ENCODE measurements at regions not wholly inside any gene's neighbourhood (a gene's known extent, or its start where the extent isn't known, plus 50 kb on each side); places are given as distances from the start of the nearest gene placed in this dataset.

DNA sequence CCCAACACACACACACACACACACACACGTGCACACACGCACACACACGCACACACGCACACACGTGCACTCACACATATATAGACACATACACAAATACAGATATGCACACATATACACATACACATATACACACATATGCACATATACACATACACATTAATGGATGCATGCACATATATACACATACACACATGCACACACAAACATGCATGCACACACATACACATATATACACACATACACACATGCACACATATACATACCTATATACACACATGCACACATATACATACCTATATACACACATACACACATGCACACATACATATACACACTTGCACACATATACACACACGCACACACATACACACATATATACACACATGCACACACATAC, 312.4 kb upstream of the PFKP start:
- Histone ChIP-seq H3K4me3 (ENCODE audit: low read depth, low read length) (no peak overlapping the region), H3K27ac (ENCODE audit: extremely low read depth, low read depth, low read length) (no peak overlapping the region), H3K36me3 (ENCODE audit: control insufficient read depth in 2 of 2, insufficient read depth in 1 of 2, low read length in 2 of 2) (no peaks in the 10 kb centered on the region), H3K4me1 (ENCODE audit: control insufficient read depth, insufficient read depth, low read length) (no peaks in the 10 kb centered on the region), H3K9me3 (ENCODE audit: control insufficient read depth, insufficient read depth, low read depth, low read length) (no peaks in the 10 kb centered on the region)
- POLR2A ChIA-PET: no interaction called here
- CTCF ChIA-PET: no interaction called here
- TF ChIP-seq ZSCAN4 (tag by site-specific recombination; IDR thresholded peaks at IDR 0.05) (peak; percentile 73), KLF8 (tag by site-specific recombination; IDR thresholded peaks at IDR 0.05) (no peak), ZNF621 (tag by site-specific recombination; IDR thresholded peaks at IDR 0.05) (no peak)
- TF ChIP-seq, protein P1, sequence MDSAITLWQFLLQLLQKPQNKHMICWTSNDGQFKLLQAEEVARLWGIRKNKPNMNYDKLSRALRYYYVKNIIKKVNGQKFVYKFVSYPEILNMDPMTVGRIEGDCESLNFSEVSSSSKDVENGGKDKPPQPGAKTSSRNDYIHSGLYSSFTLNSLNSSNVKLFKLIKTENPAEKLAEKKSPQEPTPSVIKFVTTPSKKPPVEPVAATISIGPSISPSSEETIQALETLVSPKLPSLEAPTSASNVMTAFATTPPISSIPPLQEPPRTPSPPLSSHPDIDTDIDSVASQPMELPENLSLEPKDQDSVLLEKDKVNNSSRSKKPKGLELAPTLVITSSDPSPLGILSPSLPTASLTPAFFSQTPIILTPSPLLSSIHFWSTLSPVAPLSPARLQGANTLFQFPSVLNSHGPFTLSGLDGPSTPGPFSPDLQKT (IDR thresholded peaks at IDR 0.05; ENCODE audit: borderline replicate concordance, low read depth, low read length): no peak

DNA sequence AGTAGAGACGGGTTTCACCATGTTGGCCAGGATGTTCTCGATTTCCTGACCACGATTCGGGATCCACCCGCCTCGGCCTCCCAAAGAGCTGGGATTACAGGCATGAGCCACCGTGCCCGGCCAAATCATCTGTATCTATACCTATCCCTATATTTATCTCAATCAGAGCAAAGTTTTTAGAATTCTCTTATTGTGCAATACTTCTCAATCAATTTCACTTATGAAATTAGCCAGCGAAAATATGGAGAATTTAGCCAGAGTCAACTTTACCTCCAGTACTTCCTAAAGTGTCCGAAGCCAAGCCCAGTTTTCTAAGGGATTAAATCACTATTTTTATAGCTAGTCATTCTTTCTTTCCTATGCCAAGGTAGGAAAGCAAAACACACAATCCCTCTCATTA, 319.1 kb upstream of the PFKP start:
- CTCF ChIA-PET: interaction anchor here (0.6 kb wide), 1 partner anchor 511 kb away, joined by 3 read pairs; no protein-coding TSS in a partner anchor
- no peak overlapping the region for H3K27ac ChIP-seq (ENCODE audit: extremely low read depth, low read depth, low read length)
- H3K36me3 ChIP-seq (ENCODE audit: control insufficient read depth in 2 of 2, insufficient read depth in 1 of 2, low read length in 2 of 2): no peaks in the 10 kb centered on the region
- POLR2A ChIA-PET: no interaction called here
- H3K4me1 ChIP-seq (ENCODE audit: control insufficient read depth, insufficient read depth, low read length): no peaks in the 10 kb centered on the region
- no peak for TF ChIP-seq PRDM1 (tag by site-specific recombination; IDR thresholded peaks at IDR 0.05)
- TF ChIP-seq SP2 (tag by site-specific recombination; IDR thresholded peaks at IDR 0.05): no peak
- TF ChIP-seq GLI2 (tag by site-specific recombination; IDR thresholded peaks at IDR 0.05; ENCODE audit: borderline replicate concordance, low read depth): no peak
- H3K4me3 ChIP-seq (ENCODE audit: low read depth, low read length): no peak overlapping the region
- H3K9me3 ChIP-seq (ENCODE audit: control insufficient read depth, insufficient read depth, low read depth, low read length): no peaks in the 10 kb centered on the region

- ChIA-PET CTCF (no interaction called here), POLR2A (no interaction called here)
- Histone ChIP-seq H3K36me3 (ENCODE audit: control insufficient read depth in 2 of 2, insufficient read depth in 1 of 2, low read length in 2 of 2) (no peaks in the 10 kb centered on the region), H3K4me1 (ENCODE audit: control insufficient read depth, insufficient read depth, low read length) (no peaks in the 10 kb centered on the region), H3K9me3 (ENCODE audit: control insufficient read depth, insufficient read depth, low read depth, low read length) (no peaks in the 10 kb centered on the region), H3K4me3 (ENCODE audit: low read depth, low read length) (no peak overlapping the region), H3K27ac (ENCODE audit: extremely low read depth, low read depth, low read length) (no peak overlapping the region)
- TF ChIP-seq ZNF266 (tag by site-specific recombination; IDR thresholded peaks at IDR 0.05; ENCODE audit: low read depth): no peak
- 0 out of 2 replicates have a peak, but pooled peaks have one; percentile 7 for TF ChIP-seq ATF2 (tag by site-specific recombination; IDR thresholded peaks at IDR 0.05; ENCODE audit: low read depth)
Measured at GRCh38 chr10:2746638-2747037, 320.7 kb upstream of the PFKP start.

DNA sequence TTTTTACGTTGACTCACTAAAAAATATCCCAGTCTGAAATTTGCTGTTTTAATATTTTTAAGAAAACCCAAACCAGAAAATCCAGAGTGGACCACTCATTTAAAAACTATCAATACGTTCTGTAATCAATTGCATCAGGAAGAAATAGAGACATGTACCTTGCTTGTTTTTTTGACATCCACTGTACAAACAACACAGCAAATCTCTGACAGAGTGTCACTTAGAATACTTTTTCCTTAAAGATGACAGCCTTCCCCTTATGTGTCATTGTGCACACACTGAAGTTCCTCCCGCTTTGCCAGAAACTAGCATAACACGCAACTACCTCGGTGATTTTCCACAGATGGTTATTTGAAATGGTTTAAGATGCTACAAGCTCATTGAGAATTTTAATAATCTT, 321.7 kb upstream of the PFKP start:
- ChIA-PET CTCF (no interaction called here), POLR2A (no interaction called here)
- H3K36me3 ChIP-seq (ENCODE audit: control insufficient read depth in 2 of 2, insufficient read depth in 1 of 2, low read length in 2 of 2): no peaks in the 10 kb centered on the region
- no peak overlapping the region for H3K4me3 ChIP-seq (ENCODE audit: low read depth, low read length)
- H3K27ac ChIP-seq (ENCODE audit: extremely low read depth, low read depth, low read length): no peak overlapping the region
- H3K9me3 ChIP-seq (ENCODE audit: control insufficient read depth, insufficient read depth, low read depth, low read length): no peaks in the 10 kb centered on the region
- no peaks in the 10 kb centered on the region for H3K4me1 ChIP-seq (ENCODE audit: control insufficient read depth, insufficient read depth, low read length)
- TF ChIP-seq ZNF366 (tag by site-specific recombination; conservative IDR thresholded peaks at IDR 0.05): no peak
- TF ChIP-seq ZNF433 (tag by site-specific recombination; IDR thresholded peaks at IDR 0.05; ENCODE audit: low read depth): no peak
- TF ChIP-seq ZNF585B (tag by site-specific recombination; IDR thresholded peaks at IDR 0.05): no peak
- TF ChIP-seq EGR2 (tag by site-specific recombination; IDR thresholded peaks at IDR 0.05; ENCODE audit: low read depth): no peak
- TF ChIP-seq ZNF157 (tag by site-specific recombination; IDR thresholded peaks at IDR 0.05): no peak
- no peak for TF ChIP-seq ZNF121 (tag by site-specific recombination; IDR thresholded peaks at IDR 0.05)
- TF ChIP-seq, protein P2, sequence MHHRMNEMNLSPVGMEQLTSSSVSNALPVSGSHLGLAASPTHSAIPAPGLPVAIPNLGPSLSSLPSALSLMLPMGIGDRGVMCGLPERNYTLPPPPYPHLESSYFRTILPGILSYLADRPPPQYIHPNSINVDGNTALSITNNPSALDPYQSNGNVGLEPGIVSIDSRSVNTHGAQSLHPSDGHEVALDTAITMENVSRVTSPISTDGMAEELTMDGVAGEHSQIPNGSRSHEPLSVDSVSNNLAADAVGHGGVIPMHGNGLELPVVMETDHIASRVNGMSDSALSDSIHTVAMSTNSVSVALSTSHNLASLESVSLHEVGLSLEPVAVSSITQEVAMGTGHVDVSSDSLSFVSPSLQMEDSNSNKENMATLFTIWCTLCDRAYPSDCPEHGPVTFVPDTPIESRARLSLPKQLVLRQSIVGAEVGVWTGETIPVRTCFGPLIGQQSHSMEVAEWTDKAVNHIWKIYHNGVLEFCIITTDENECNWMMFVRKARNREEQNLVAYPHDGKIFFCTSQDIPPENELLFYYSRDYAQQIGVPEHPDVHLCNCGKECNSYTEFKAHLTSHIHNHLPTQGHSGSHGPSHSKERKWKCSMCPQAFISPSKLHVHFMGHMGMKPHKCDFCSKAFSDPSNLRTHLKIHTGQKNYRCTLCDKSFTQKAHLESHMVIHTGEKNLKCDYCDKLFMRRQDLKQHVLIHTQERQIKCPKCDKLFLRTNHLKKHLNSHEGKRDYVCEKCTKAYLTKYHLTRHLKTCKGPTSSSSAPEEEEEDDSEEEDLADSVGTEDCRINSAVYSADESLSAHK (tag by site-specific recombination; IDR thresholded peaks at IDR 0.05): no peak
- no peak for TF ChIP-seq ZNF23 (tag by site-specific recombination; IDR thresholded peaks at IDR 0.05; ENCODE audit: borderline replicate concordance)
- TF ChIP-seq, protein P1 (IDR thresholded peaks at IDR 0.05; ENCODE audit: borderline replicate concordance, low read depth, low read length): no peak
- no peak for TF ChIP-seq ZNF626 (tag by site-specific recombination; IDR thresholded peaks at IDR 0.05)
- TF ChIP-seq ZNF596 (tag by site-specific recombination; IDR thresholded peaks at IDR 0.05): no peak
- TF ChIP-seq, protein P3, sequence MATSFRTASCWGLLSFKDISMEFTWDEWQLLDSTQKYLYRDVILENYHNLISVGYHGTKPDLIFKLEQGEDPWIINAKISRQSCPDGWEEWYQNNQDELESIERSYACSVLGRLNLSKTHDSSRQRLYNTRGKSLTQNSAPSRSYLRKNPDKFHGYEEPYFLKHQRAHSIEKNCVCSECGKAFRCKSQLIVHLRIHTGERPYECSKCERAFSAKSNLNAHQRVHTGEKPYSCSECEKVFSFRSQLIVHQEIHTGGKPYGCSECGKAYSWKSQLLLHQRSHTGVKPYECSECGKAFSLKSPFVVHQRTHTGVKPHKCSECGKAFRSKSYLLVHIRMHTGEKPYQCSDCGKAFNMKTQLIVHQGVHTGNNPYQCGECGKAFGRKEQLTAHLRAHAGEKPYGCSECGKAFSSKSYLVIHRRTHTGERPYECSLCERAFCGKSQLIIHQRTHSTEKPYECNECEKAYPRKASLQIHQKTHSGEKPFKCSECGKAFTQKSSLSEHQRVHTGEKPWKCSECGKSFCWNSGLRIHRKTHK (tag by site-specific recombination; IDR thresholded peaks at IDR 0.05): no peak
